ENCODE measurements at regions not wholly inside any gene's neighbourhood (a gene's known extent, or its start where the extent isn't known, plus 50 kb on each side); places are given as distances from the start of the nearest gene placed in this dataset.

GRCh38 chr12:111175396-111176094, 193.3 kb downstream of the PHETA1 start:
- no peak for DNase-seq (ENCODE audit: low read depth, low spot score)

GRCh38 chr12:111174961-111175345, 193.9 kb downstream of the PHETA1 start:
- DNase-seq (ENCODE audit: low read depth, low spot score) = no peak

- no peak for DNase-seq (ENCODE audit: low read depth, low spot score)
Observed at GRCh38 chr12:111174251-111174960, 194.5 kb downstream of the PHETA1 start.

GRCh38 chr12:111173836-111174235, 195.1 kb downstream of the PHETA1 start:
- no peak for DNase-seq (ENCODE audit: low read depth, low spot score)

- DNase-seq (ENCODE audit: low read depth, low spot score) = no peak
Observed at GRCh38 chr12:111173391-111173790, 195.5 kb downstream of the PHETA1 start.

- DNase-seq (ENCODE audit: low read depth, low spot score) = no peak
Observed at GRCh38 chr12:111172786-111173185, 196.1 kb downstream of the PHETA1 start.

- no peak for DNase-seq (ENCODE audit: low read depth, low spot score)
Observed at GRCh38 chr12:111171832-111172231, 197.1 kb downstream of the PHETA1 start.

- DNase-seq (ENCODE audit: low read depth, low spot score) = no peak
Observed at GRCh38 chr12:111171345-111171744, 197.6 kb downstream of the PHETA1 start.

GRCh38 chr12:111170543-111170942, 198.4 kb downstream of the PHETA1 start:
- DNase-seq (ENCODE audit: low read depth, low spot score) = no peak

GRCh38 chr12:111169456-111169855, 199.4 kb downstream of the PHETA1 start:
- no peak for DNase-seq (ENCODE audit: low read depth, low spot score)

- no peak for DNase-seq (ENCODE audit: low read depth, low spot score)
Observed at GRCh38 chr12:111169032-111169431, 199.9 kb downstream of the PHETA1 start.

GRCh38 chr12:111168009-111168900, 200.6 kb downstream of the PHETA1 start:
- DNase-seq (ENCODE audit: low read depth, low spot score) = no peak

GRCh38 chr12:111166779-111167540, 201.9 kb downstream of the PHETA1 start:
- no peak for DNase-seq (ENCODE audit: low read depth, low spot score)

GRCh38 chr12:111164833-111165525, 203.9 kb downstream of the PHETA1 start:
- no peak for DNase-seq (ENCODE audit: low read depth, low spot score)

- no peak for DNase-seq (ENCODE audit: low read depth, low spot score)
Observed at GRCh38 chr12:111163422-111163821, 205.5 kb downstream of the PHETA1 start.

- DNase-seq (ENCODE audit: low read depth, low spot score) = no peak
Observed at GRCh38 chr12:111161898-111162297, 207.0 kb downstream of the PHETA1 start.

- DNase-seq (ENCODE audit: low read depth, low spot score) = no peak
Observed at GRCh38 chr12:111160350-111161241, 208.3 kb downstream of the PHETA1 start.

- no peak for DNase-seq (ENCODE audit: low read depth, low spot score)
Observed at GRCh38 chr12:111158992-111159391, 209.9 kb downstream of the PHETA1 start.

GRCh38 chr12:111157486-111157885, 211.4 kb downstream of the PHETA1 start:
- no peak for DNase-seq (ENCODE audit: low read depth, low spot score)

- no peak for DNase-seq (ENCODE audit: low read depth, low spot score)
Observed at GRCh38 chr12:111156304-111156703, 212.6 kb downstream of the PHETA1 start.
